Fibroblast of lung (primary cell): ENCODE measurements at regions not wholly inside any gene's neighbourhood (a gene's known extent, or its start where the extent isn't known, plus 50 kb on each side); places are given as distances from the start of the nearest gene placed in this dataset.

Experiments
- CTCF ChIP-seq, 2 donors: IDR thresholded peaks in 1 of 2; conservative IDR thresholded peaks in 1 of 2; 1 replicate in 1 of 2; 2 replicates in 1 of 2; pipeline ENCODE4 v1.5.1; 2011 to 2012; ENCODE audit warnings: low read length in 2 of 2, control low read depth in 1 of 2, inconsistent platforms in 1 of 2, low read depth in 1 of 2, mild to moderate bottlenecking in 1 of 2
- EZH2 ChIP-seq: IDR thresholded peaks from 2 replicates; pipeline ENCODE4 v1.5.1; 2012; ENCODE audit warnings: low read length, control low read depth, mild to moderate bottlenecking; ENCODE audit errors: missing control alignments

GRCh38 chr13:74048756-74049155 lies 85.4 kb downstream of the KLF12 start:
- TF ChIP-seq CTCF (conservative IDR thresholded peaks at IDR 0.05 in 1 of 2, IDR thresholded peaks at IDR 0.05 in 1 of 2; ENCODE audit: low read depth in 1 of 2, low read length in 2 of 2) (no peak), EZH2 (no peak)
